ENCODE measurements at regions not wholly inside any gene's neighbourhood (a gene's known extent, or its start where the extent isn't known, plus 50 kb on each side); places are given as distances from the start of the nearest gene placed in this dataset.
"Not testable (repeated sequence)": the region's sequence is repeated elsewhere in the genome, so short reads cannot be mapped to it uniquely, and the experiment has no call there.

DNA sequence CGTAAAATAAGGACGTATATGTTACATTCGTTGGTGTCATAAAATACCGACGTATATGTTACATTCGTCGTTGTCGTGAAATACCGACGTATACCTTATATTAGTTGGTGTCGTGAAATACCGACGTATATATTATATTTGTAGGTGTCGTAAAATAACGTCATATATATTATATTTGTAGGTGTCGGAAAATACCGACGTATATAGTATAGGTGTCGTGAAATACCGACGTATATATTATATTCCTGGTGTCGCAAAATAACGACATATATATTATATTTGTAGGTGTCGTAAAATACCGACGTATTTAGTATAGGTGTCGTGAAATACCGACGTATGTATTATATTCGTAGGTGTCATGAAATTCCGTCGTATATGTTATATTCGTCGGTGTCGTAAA is 459.5 kb downstream of the CPXCR1 start:
- intact Hi-C loops (cut with DNase I); DNase-seq; H3K36me3 ChIP-seq; H3K27ac ChIP-seq; ATAC-seq; H3K4me3 ChIP-seq; H3K27me3 ChIP-seq; H3K4me1 ChIP-seq; H3K9me3 ChIP-seq: not testable (repeated sequence)
- WGBS (ENCODE audit: insufficient coverage, low coverage, low lambda C conversion rate, missing lambda C conversion rate) = 90% methylated on average over 35 of the region's 35 CpGs

DNA sequence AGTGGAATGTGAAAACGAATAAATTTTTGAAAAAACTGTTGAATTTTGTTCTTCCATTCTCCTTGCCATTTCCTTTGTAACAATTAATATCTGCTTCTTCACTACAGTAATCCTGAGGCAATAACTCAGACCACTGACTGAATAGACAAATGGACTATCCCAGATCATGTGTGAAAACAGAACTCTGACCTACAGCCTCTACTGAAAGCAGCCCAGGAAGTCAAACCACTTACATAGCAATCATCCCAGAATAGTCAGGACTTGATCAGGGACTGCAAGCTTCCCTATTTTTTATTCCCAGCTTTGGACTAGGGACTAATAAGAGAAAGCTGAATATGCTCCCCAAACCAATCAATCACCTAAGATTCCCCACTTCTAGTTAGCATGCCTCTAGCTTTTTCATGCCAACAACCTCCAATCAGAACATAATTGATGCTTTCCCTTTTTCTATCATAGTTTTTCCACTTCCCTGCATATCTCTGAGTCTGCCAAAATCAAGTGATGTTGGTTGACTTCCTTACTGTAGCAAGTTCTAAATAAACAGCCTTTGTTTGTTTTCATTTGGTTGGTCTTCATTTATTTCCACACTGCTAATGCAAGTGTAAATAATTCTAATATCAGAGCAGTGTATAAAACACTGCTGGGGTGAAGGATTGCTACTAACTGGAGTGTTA is 467.9 kb downstream of the CPXCR1 start:
- H3K9me3 ChIP-seq; H3K36me3 ChIP-seq; DNase-seq; H3K27me3 ChIP-seq; intact Hi-C loops (cut with DNase I); H3K4me3 ChIP-seq; H3K4me1 ChIP-seq: not testable (repeated sequence)
- peak; percentile 56 to 77 (median 70) for ATAC-seq
- WGBS (ENCODE audit: insufficient coverage, low coverage, low lambda C conversion rate, missing lambda C conversion rate) = 33% methylated on average over 1 of the region's 1 CpG
- peak overlapping the region in 1 of 3 donors; percentile 49 for H3K27ac ChIP-seq

GRCh38 chrX:89215447-89215787 is 468.4 kb downstream of the CPXCR1 start:
- peak; percentile 67 to 91 (median 80) for ATAC-seq

More at GRCh38 chrX:89215447-89215787, 468.4 kb downstream of the CPXCR1 start:
- intact Hi-C loops (cut with DNase I); H3K4me1 ChIP-seq; H3K27me3 ChIP-seq; H3K27ac ChIP-seq; H3K9me3 ChIP-seq; H3K4me3 ChIP-seq; H3K36me3 ChIP-seq; DNase-seq: not testable (repeated sequence)
- no CpG with 5 or more reads among the region's 1 CpG for WGBS (ENCODE audit: insufficient coverage, low coverage, low lambda C conversion rate, missing lambda C conversion rate)
